GM10248 (cell line): ENCODE measurements at regions not wholly inside any gene's neighbourhood (a gene's known extent, or its start where the extent isn't known, plus 50 kb on each side); places are given as distances from the start of the nearest gene placed in this dataset.
A peak's percentile ranks its signal among the peaks of the same experiment; 100 is the strongest.

Source experiments
- CTCF ChIA-PET: fragments of 300-600 bp; sonication (Branson Sonifier 250); formaldehyde crosslinking; extraction: SDS; loops from one replicate; lab custom pipeline; 2021; ENCODE audit warnings: antibody characterized with exemption; lab: Yijun Ruan, JAX
- POLR2A ChIA-PET: fragments of 350-650 bp; sonication (Branson Sonifier 250); formaldehyde crosslinking; extraction: SDS; loops from one replicate; lab custom pipeline; 2020; ENCODE audit warnings: antibody characterized with exemption; lab: Yijun Ruan, JAX
- DNase-seq: peaks from one replicate; pipeline ENCODE4 v3.0.0; 2012; ENCODE audit errors: extremely low spot score
- CTCF ChIP-seq: IDR thresholded peaks from 2 replicates; pipeline ENCODE4 v1.5.1; 2012; ENCODE audit warnings: mild to moderate bottlenecking, low read depth; ENCODE audit errors: extremely low read depth, missing control alignments, control extremely low read depth

GRCh38 chr2:60152226-60152833, 401.1 kb downstream of the BCL11A start:
- TF ChIP-seq CTCF, result peak; percentile 64
- peak; percentile 29 for DNase-seq
- ChIA-PET CTCF (no interaction called here), POLR2A (no interaction called here)

- POLR2A ChIA-PET, result no interaction called here
- no peak for TF ChIP-seq CTCF
- no peak for DNase-seq
- CTCF ChIA-PET, result interaction anchor here (1.6 kb wide), 1 partner anchor 20 kb away, joined by 3 read pairs; no protein-coding TSS in a partner anchor
Observed at GRCh38 chr2:60149176-60149575, 404.3 kb downstream of the BCL11A start.

DNA sequence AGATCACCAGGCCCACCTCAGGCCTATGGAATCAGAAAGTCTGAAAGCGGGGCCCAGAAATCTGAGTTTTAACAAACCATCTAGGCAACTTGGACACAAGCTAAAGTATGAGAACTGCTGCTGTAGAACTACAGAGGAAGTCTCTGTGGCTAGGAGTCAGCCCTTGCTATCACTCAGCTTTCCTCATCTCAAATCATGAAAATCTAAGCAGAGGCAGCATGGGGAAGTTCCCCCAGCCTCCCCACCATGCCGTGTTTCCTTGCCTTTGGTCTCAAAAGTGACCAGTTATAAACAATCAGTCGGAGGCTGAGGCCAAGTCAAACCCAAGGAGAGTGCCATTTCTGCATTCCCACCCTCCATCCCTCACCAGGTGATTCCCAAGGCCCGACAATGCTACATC, 404.7 kb downstream of the BCL11A start:
- no peak for TF ChIP-seq CTCF
- CTCF ChIA-PET, result interaction anchor here (0.9 to 1.6 kb wide), 2 partner anchors 12 to 20 kb away, joined by 3 read pairs; no protein-coding TSS in a partner anchor
- POLR2A ChIA-PET, result no interaction called here
- no peak for DNase-seq

- ChIA-PET CTCF (no interaction called here), POLR2A (no interaction called here)
- DNase-seq, result no peak
- no peak for TF ChIP-seq CTCF
Observed at GRCh38 chr2:60140185-60140584, 413.3 kb downstream of the BCL11A start.

- ChIA-PET POLR2A (no interaction called here), CTCF (interaction anchor here (1.0 to 1.6 kb wide), 2 partner anchors 11 to 1112 kb away, joined by 3 read pairs; no protein-coding TSS in a partner anchor)
- TF ChIP-seq CTCF, result no peak
- DNase-seq, result no peak
Observed at GRCh38 chr2:60136913-60137312, 416.5 kb downstream of the BCL11A start.

- ChIA-PET POLR2A (no interaction called here), CTCF (no interaction called here)
- no peak for TF ChIP-seq CTCF
- no peak for DNase-seq
Observed at GRCh38 chr2:60127191-60127590, 426.3 kb downstream of the BCL11A start.
